SK-N-SH (cell line): ENCODE measurements at regions not wholly inside any gene's neighbourhood (a gene's known extent, or its start where the extent isn't known, plus 50 kb on each side); places are given as distances from the start of the nearest gene placed in this dataset.

Experiments
- CTCF ChIA-PET: fragments of 300-600, 350-600 bp; formaldehyde crosslinking; extraction: SDS; loops from one replicate; lab custom pipeline; 2021; lab: Yijun Ruan, JAX
- POLR2A ChIA-PET: fragments of 350-600 bp; sonication (Branson Sonifier 250); formaldehyde crosslinking; extraction: SDS; loops from one replicate; lab custom pipeline; 2020; ENCODE audit warnings: antibody characterized with exemption, inconsistent platforms; lab: Yijun Ruan, JAX
- DNase-seq: peaks from one replicate; pipeline ENCODE4 v3.0.0; 2012
- H2AFZ ChIP-seq: fragments of 200-600 bp; sonication (generic); 2 replicates; pipeline ENCODE4 v1.8.1; 2016; ENCODE audit warnings: antibody characterized with exemption, mild to moderate bottlenecking, low read depth
- H3F3A ChIP-seq: fragments of 200-600 bp; sonication (generic); replicated peaks from 2 replicates; pipeline ENCODE3; 2016; ENCODE audit warnings: antibody characterized with exemption, mild to moderate bottlenecking; ENCODE audit not compliant: insufficient read depth
- H3K27ac ChIP-seq, 2 experiments: fragments of 200-500 bp in 1 of 2; fragments of 200-600 bp in 1 of 2; sonication (Bioruptor generic) in 1 of 2; sonication (generic), shearing (Covaris generic) in 1 of 2; 2 replicates each; pipeline versions ENCODE4 v1.5.1 to v1.6.1; 2014 to 2016; ENCODE audit warnings: low read depth in 2 of 2, inconsistent platforms in 1 of 2, low read length in 1 of 2, mild to moderate bottlenecking in 1 of 2, mixed read lengths in 1 of 2
- H3K27me3 ChIP-seq: fragments of 200-600 bp; sonication (generic), shearing (Covaris generic); 2 replicates; pipeline ENCODE4 v1.6.1; 2016; ENCODE audit warnings: mixed run types; ENCODE audit not compliant: insufficient read depth
- H3K36me3 ChIP-seq, 2 experiments: fragments of 200-500 bp in 1 of 2; fragments of 200-600 bp in 1 of 2; sonication (Bioruptor generic) in 1 of 2; sonication (generic) in 1 of 2; replicated peaks in 1 of 2; 2 replicates each; pipeline versions ENCODE3 to v1.5.1; 2014 to 2016; ENCODE audit warnings: low read length in 1 of 2, mild to moderate bottlenecking in 1 of 2; ENCODE audit not compliant: insufficient read depth in 2 of 2, control insufficient read depth in 1 of 2
- H3K4me1 ChIP-seq, 2 experiments: fragments of 200-500 bp in 1 of 2; fragments of 200-600 bp in 1 of 2; sonication (Bioruptor generic) in 1 of 2; sonication (generic), shearing (Covaris generic) in 1 of 2; 2 replicates each; pipeline versions ENCODE4 v1.5.1 to v1.6.1; 2014 to 2016; ENCODE audit warnings: low read depth in 1 of 2, low read length in 1 of 2, mixed run types in 1 of 2; ENCODE audit not compliant: insufficient read depth in 2 of 2, control insufficient read depth in 1 of 2
- H3K4me2 ChIP-seq: fragments of 200-600 bp; sonication (generic), shearing (Covaris generic); 2 replicates; pipeline ENCODE4 v1.6.1; 2017; ENCODE audit warnings: mixed run types
- H3K4me3 ChIP-seq, 2 experiments: fragments of 200-500 bp in 1 of 2; fragments of 200-600 bp in 1 of 2; sonication (Bioruptor generic) in 1 of 2; sonication (generic), shearing (Covaris generic) in 1 of 2; 2 replicates each; pipeline versions ENCODE4 v1.5.1 to v1.8.1; 2014 to 2016; ENCODE audit warnings: low read depth in 2 of 2, inconsistent platforms in 1 of 2, low read length in 1 of 2, mild to moderate bottlenecking in 1 of 2, mixed read lengths in 1 of 2, moderate library complexity in 1 of 2
- H3K79me2 ChIP-seq: fragments of 200-600 bp; sonication (generic); 2 replicates; pipeline ENCODE4 v1.8.1; 2017; ENCODE audit warnings: mild to moderate bottlenecking; ENCODE audit not compliant: insufficient read depth
- H3K9ac ChIP-seq: fragments of 200-600 bp; sonication (generic); 2 replicates; pipeline ENCODE4 v1.6.1; 2017; ENCODE audit warnings: mixed run types
- H3K9me2 ChIP-seq: fragments of 200-600 bp; sonication (generic); 2 replicates; pipeline ENCODE4 v1.6.1; 2017; ENCODE audit warnings: mixed run types
- H3K9me3 ChIP-seq: fragments of 200-600 bp; sonication (generic); 2 replicates; pipeline ENCODE4 v1.6.1; 2017; ENCODE audit warnings: mixed run types, mild to moderate bottlenecking, moderate library complexity
- H4K20me1 ChIP-seq: fragments of 200-600 bp; sonication (generic); 2 replicates; pipeline ENCODE4 v1.6.1; 2017; ENCODE audit warnings: mild to moderate bottlenecking, mixed run types; ENCODE audit not compliant: insufficient read depth
- EP300 ChIP-seq, 2 experiments: IDR thresholded peaks; 2 replicates each; pipeline versions ENCODE4 v1.4.0 to v1.6.1; 2012; ENCODE audit warnings: borderline replicate concordance in 1 of 2, low read depth in 1 of 2, low read length in 1 of 2
- EZH2phosphoT487 ChIP-seq: fragments of 200-600 bp; sonication (generic); IDR thresholded peaks from 2 replicates; pipeline ENCODE4 v1.6.1; 2017; ENCODE audit warnings: low read depth, mixed run types, mild to moderate bottlenecking, antibody characterized with exemption, moderate library complexity, borderline replicate concordance
- FOXJ3 ChIP-seq: sonication (generic); formaldehyde crosslinking; IDR thresholded peaks from 2 replicates; pipeline ENCODE4 v1.5.1; 2020; ENCODE audit warnings: mild to moderate bottlenecking, missing genetic modification reagents
- GATA2 ChIP-seq: sonication (generic); formaldehyde crosslinking; IDR thresholded peaks from 2 replicates; pipeline ENCODE4 v1.5.0; 2020; ENCODE audit warnings: mild to moderate bottlenecking, missing genetic modification reagents
- IRF3 ChIP-seq: fragments of 150-350 bp; IDR thresholded peaks from 2 replicates; pipeline ENCODE4 v1.6.1; 2016; ENCODE audit warnings: mild to moderate bottlenecking, low read depth, low read length
- MEF2A ChIP-seq: IDR thresholded peaks from 2 replicates; pipeline ENCODE4 v1.4.0; 2012; ENCODE audit warnings: low read depth, borderline replicate concordance
- NFIC ChIP-seq: IDR thresholded peaks from 2 replicates; pipeline ENCODE4 v1.4.0; 2012; ENCODE audit warnings: borderline replicate concordance
- POLR2AphosphoS5 ChIP-seq: IDR thresholded peaks from 2 replicates; pipeline ENCODE4 v1.6.1; 2012; ENCODE audit warnings: low read depth, low read length
- RAD21 ChIP-seq: IDR thresholded peaks from 2 replicates; pipeline ENCODE4 v1.6.1; 2012; ENCODE audit warnings: mild to moderate bottlenecking, low read length
- RCOR1 ChIP-seq: fragments of 150-350 bp; IDR thresholded peaks from 2 replicates; pipeline ENCODE4 v1.6.1; 2017; ENCODE audit warnings: antibody characterized with exemption, low read length
- REST ChIP-seq: IDR thresholded peaks from 2 replicates; pipeline ENCODE4 v1.6.1; 2012; ENCODE audit warnings: mild to moderate bottlenecking, low read depth, low read length, moderate library complexity
- RXRA ChIP-seq: IDR thresholded peaks from 2 replicates; pipeline ENCODE4 v1.4.0; 2012; ENCODE audit warnings: low read depth, mild to moderate bottlenecking, borderline replicate concordance
- TCF12 ChIP-seq: IDR thresholded peaks from 2 replicates; pipeline ENCODE4 v1.4.0; 2012
- TF ChIP-seq, protein P1 (sequence below): IDR thresholded peaks from 2 replicates; pipeline ENCODE4 v1.4.0; 2012; ENCODE audit warnings: low read depth
- TF ChIP-seq, protein P2 (sequence below): IDR thresholded peaks from 2 replicates; pipeline ENCODE4; 2012

DNA sequence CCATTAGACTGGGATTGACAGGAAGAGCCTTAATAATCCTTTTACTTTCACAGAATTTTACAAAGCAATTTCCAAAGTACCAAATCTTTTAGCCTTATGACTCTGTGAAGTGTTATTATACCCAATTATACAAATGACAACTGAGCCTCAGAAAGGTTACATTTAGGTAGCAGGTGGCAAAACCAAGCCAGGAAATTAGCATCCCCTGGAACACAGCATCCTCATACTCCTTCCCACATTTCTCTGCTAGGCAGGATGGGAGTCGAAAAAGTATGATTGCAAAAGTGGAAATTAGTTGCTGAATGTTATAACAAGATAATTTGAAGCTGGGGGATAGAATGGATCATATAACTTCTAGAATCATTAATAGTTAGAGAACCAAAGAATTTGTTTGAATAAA is 359.7 kb upstream of the PDGFD start (continued):
- TF ChIP-seq, protein P1, sequence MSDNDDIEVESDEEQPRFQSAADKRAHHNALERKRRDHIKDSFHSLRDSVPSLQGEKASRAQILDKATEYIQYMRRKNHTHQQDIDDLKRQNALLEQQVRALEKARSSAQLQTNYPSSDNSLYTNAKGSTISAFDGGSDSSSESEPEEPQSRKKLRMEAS = no peak
- TF ChIP-seq TCF12 (no peak), RXRA (no peak), FOXJ3 (CRISPR knock-in tag) (no peak), MEF2A (no peak), IRF3 (no peak), REST (no peak)

DNA sequence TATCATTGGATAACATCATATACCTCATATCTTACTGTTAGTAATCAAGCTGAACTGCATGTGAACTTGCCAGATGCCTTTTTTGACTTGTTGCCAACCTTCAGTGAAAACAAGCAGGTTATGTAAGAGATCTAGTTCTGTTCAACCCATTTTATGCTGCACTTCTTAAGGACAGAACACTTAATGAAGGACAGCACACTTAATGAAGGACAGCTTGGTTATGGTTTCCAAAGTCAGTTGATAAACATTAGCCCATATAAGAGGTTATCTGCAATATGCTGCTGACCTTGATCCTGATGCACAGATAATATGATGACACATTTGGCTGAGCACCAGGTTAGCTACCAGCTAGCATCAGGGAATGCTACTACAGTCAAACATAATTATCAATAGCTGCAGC is 358.7 kb upstream of the PDGFD start:
- CTCF ChIA-PET = no interaction called here
- Histone ChIP-seq H3K9me2 (no peaks in the 10 kb centered on the region), H3K27me3 (no peaks in the 10 kb centered on the region), H3K9ac (no peak overlapping the region), H3F3A (no peaks in the 10 kb centered on the region), H3K36me3 (no peaks in the 10 kb centered on the region), H3K9me3 (no peaks in the 10 kb centered on the region), H3K4me3 (no peak overlapping the region), H3K4me1 (peaks cover 0 to 11% of the 10 kb centered on the region in 2 experiments; a peak in 2 of 4 replicates), H4K20me1 (no peaks in the 10 kb centered on the region), H3K27ac (no peak overlapping the region; a peak in 2 of 4 replicates), H3K79me2 (no peaks in the 10 kb centered on the region), H3K4me2 (no peak overlapping the region), H2AFZ (no peak overlapping the region; the same call in 1 of the 2 replicates)
- TF ChIP-seq RCOR1 (peak; percentile 76; the same call in 1 of the 2 replicates), EZH2phosphoT487 (no peak), RAD21 (peak; percentile 23; the same call in 1 of the 2 replicates), GATA2 (peak; percentile 89), RXRA (0 out of 2 replicates have a peak, but pooled peaks have one; percentile 40), NFIC (peak; percentile 67), POLR2AphosphoS5 (0 out of 2 replicates have a peak, but pooled peaks have one; percentile 10), FOXJ3 (CRISPR knock-in tag) (no peak), TCF12 (peak; percentile 40; the same call in 1 of the 2 replicates), EP300 (IDR thresholded peaks at IDR 0.05; ENCODE audit: borderline replicate concordance in 1 of 2, low read depth in 1 of 2, low read length in 1 of 2) (peak in 1 of 2 experiments; percentile 73; a peak in 2 of 4 replicates)
- TF ChIP-seq, protein P2, sequence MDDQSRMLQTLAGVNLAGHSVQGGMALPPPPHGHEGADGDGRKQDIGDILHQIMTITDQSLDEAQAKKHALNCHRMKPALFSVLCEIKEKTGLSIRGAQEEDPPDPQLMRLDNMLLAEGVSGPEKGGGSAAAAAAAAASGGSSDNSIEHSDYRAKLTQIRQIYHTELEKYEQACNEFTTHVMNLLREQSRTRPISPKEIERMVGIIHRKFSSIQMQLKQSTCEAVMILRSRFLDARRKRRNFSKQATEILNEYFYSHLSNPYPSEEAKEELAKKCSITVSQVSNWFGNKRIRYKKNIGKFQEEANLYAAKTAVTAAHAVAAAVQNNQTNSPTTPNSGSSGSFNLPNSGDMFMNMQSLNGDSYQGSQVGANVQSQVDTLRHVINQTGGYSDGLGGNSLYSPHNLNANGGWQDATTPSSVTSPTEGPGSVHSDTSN = peak; percentile 14; the same call in 1 of the 2 replicates
- TF ChIP-seq, protein P1 = no peak
- POLR2A ChIA-PET = no interaction called here
- DNase-seq = peak; percentile 25
